ENCODE measurements at regions not wholly inside any gene's neighbourhood (a gene's known extent, or its start where the extent isn't known, plus 50 kb on each side); places are given as distances from the start of the nearest gene placed in this dataset.

GRCh38 chr14:62313212-62313611, 551.0 kb downstream of the SNAPC1 start:
- Mint-ChIP-seq H3K4me1 (no peaks in the 10 kb centered on the region), H3K4me3 (no peak overlapping the region), H3K9me3 (no peaks in the 10 kb centered on the region), H3K27ac (no peak overlapping the region), H3K27me3 (no peaks in the 10 kb centered on the region)
- no peak for ATAC-seq
- no peak for DNase-seq

GRCh38 chr14:62314221-62314620, 552.0 kb downstream of the SNAPC1 start:
- no peaks in the 10 kb centered on the region for H3K27me3 Mint-ChIP-seq
- ATAC-seq: no peak
- H3K9me3 Mint-ChIP-seq: no peaks in the 10 kb centered on the region
- no peaks in the 10 kb centered on the region for H3K4me1 Mint-ChIP-seq
- H3K27ac Mint-ChIP-seq: no peak overlapping the region
- H3K4me3 Mint-ChIP-seq: no peak overlapping the region
- DNase-seq: no peak

GRCh38 chr14:62314871-62315270, 552.7 kb downstream of the SNAPC1 start:
- H3K27ac Mint-ChIP-seq: no peak overlapping the region
- H3K4me1 Mint-ChIP-seq: no peaks in the 10 kb centered on the region
- no peaks in the 10 kb centered on the region for H3K9me3 Mint-ChIP-seq
- DNase-seq (no peak), ATAC-seq (no peak)
- H3K4me3 Mint-ChIP-seq: no peak overlapping the region
- no peaks in the 10 kb centered on the region for H3K27me3 Mint-ChIP-seq

- ATAC-seq: no peak
- H3K9me3 Mint-ChIP-seq: no peaks in the 10 kb centered on the region
- no peaks in the 10 kb centered on the region for H3K27me3 Mint-ChIP-seq
- no peak overlapping the region for H3K4me3 Mint-ChIP-seq
- no peak for DNase-seq
- H3K27ac Mint-ChIP-seq: no peak overlapping the region
- H3K4me1 Mint-ChIP-seq: no peaks in the 10 kb centered on the region
These were observed 553.4 kb downstream of the SNAPC1 start for GRCh38 chr14:62315631-62316030.

- no peaks in the 10 kb centered on the region for H3K27me3 Mint-ChIP-seq
- no peak overlapping the region for H3K4me3 Mint-ChIP-seq
- DNase-seq: no peak
These were observed 560.0 kb downstream of the SNAPC1 start for GRCh38 chr14:62322216-62322615.

GRCh38 chr14:62329427-62329826, 567.2 kb downstream of the SNAPC1 start:
- Mint-ChIP-seq H3K4me1 (no peaks in the 10 kb centered on the region), H3K27ac (no peak overlapping the region), H3K9me3 (peaks cover 2 to 11% of the 10 kb centered on the region in 2 donors), H3K27me3 (no peaks in the 10 kb centered on the region), H3K4me3 (no peak overlapping the region)
- ATAC-seq (no peak), DNase-seq (no peak)

More at GRCh38 chr14:62322216-62322615, 560.0 kb downstream of the SNAPC1 start:
- Mint-ChIP-seq H3K27ac (no peak overlapping the region), H3K9me3 (peaks cover 0 to 14% of the 10 kb centered on the region in 2 donors), H3K4me1 (no peaks in the 10 kb centered on the region)
- no peak for ATAC-seq

GRCh38 chr14:62347562-62348011, 585.4 kb downstream of the SNAPC1 start:
- H3K4me1 Mint-ChIP-seq: no peaks in the 10 kb centered on the region
- ATAC-seq (no peak), DNase-seq (no peak)
- no peaks in the 10 kb centered on the region for H3K27me3 Mint-ChIP-seq
- no peaks in the 10 kb centered on the region for H3K9me3 Mint-ChIP-seq
- no peak overlapping the region for H3K27ac Mint-ChIP-seq
- H3K4me3 Mint-ChIP-seq: no peak overlapping the region

GRCh38 chr14:62357362-62357761, 595.1 kb downstream of the SNAPC1 start:
- no peaks in the 10 kb centered on the region for H3K4me1 Mint-ChIP-seq
- DNase-seq: no peak
- no peaks in the 10 kb centered on the region for H3K27me3 Mint-ChIP-seq
- H3K4me3 Mint-ChIP-seq: no peak overlapping the region
- peaks cover 22 to 27% of the 10 kb centered on the region in 2 donors for H3K9me3 Mint-ChIP-seq
- no peak overlapping the region for H3K27ac Mint-ChIP-seq
- ATAC-seq: no peak

- H3K9me3 Mint-ChIP-seq: peaks cover 7 to 8% of the 10 kb centered on the region in 2 donors
- no peaks in the 10 kb centered on the region for H3K4me1 Mint-ChIP-seq
- H3K27ac Mint-ChIP-seq: no peak overlapping the region
- H3K4me3 Mint-ChIP-seq: no peak overlapping the region
- no peaks in the 10 kb centered on the region for H3K27me3 Mint-ChIP-seq
- ATAC-seq (no peak), DNase-seq (no peak)
These were observed 601.9 kb downstream of the SNAPC1 start for GRCh38 chr14:62364161-62364560.

GRCh38 chr14:62364800-62365280, 602.6 kb downstream of the SNAPC1 start:
- H3K27ac Mint-ChIP-seq: no peak overlapping the region
- no peaks in the 10 kb centered on the region for H3K4me1 Mint-ChIP-seq
- H3K9me3 Mint-ChIP-seq: peaks cover 7 to 8% of the 10 kb centered on the region in 2 donors
- H3K27me3 Mint-ChIP-seq: no peaks in the 10 kb centered on the region
- DNase-seq (no peak), ATAC-seq (no peak)
- no peak overlapping the region for H3K4me3 Mint-ChIP-seq

GRCh38 chr14:62369919-62370560, 607.8 kb downstream of the SNAPC1 start:
- DNase-seq: no peak
- H3K4me1 Mint-ChIP-seq: no peaks in the 10 kb centered on the region
- no peak for ATAC-seq
- peaks cover 0 to 7% of the 10 kb centered on the region in 2 donors for H3K9me3 Mint-ChIP-seq
- no peaks in the 10 kb centered on the region for H3K27me3 Mint-ChIP-seq
- no peak overlapping the region for H3K27ac Mint-ChIP-seq
- no peak overlapping the region for H3K4me3 Mint-ChIP-seq

- Mint-ChIP-seq H3K4me3 (no peak overlapping the region), H3K4me1 (no peaks in the 10 kb centered on the region), H3K27ac (no peak overlapping the region), H3K9me3 (peaks cover 4 to 8% of the 10 kb centered on the region in 2 donors), H3K27me3 (no peaks in the 10 kb centered on the region)
- DNase-seq: no peak
- ATAC-seq: no peak
These were observed 611.7 kb downstream of the SNAPC1 start for GRCh38 chr14:62373944-62374343.

- Mint-ChIP-seq H3K27ac (no peak overlapping the region), H3K27me3 (no peaks in the 10 kb centered on the region), H3K4me3 (no peak overlapping the region), H3K4me1 (no peaks in the 10 kb centered on the region), H3K9me3 (peaks cover 4 to 8% of the 10 kb centered on the region in 2 donors)
- no peak for DNase-seq
- ATAC-seq: no peak
These were observed 615.8 kb downstream of the SNAPC1 start for GRCh38 chr14:62378057-62378456.

GRCh38 chr14:62381311-62382070, 619.3 kb downstream of the SNAPC1 start:
- DNase-seq: no peak
- no peak overlapping the region for H3K4me3 Mint-ChIP-seq
- peaks cover 9 to 13% of the 10 kb centered on the region in 2 donors for H3K9me3 Mint-ChIP-seq
- no peaks in the 10 kb centered on the region for H3K27me3 Mint-ChIP-seq
- no peak for ATAC-seq
- H3K27ac Mint-ChIP-seq: no peak overlapping the region
- H3K4me1 Mint-ChIP-seq: no peaks in the 10 kb centered on the region

GRCh38 chr14:62409169-62409568, 636.1 kb downstream of the KCNH5 start:
- Mint-ChIP-seq H3K9me3 (no peaks in the 10 kb centered on the region), H3K27ac (no peak overlapping the region), H3K4me3 (no peak overlapping the region), H3K4me1 (no peaks in the 10 kb centered on the region), H3K27me3 (no peaks in the 10 kb centered on the region)
- ATAC-seq (no peak), DNase-seq (no peak)

GRCh38 chr14:62409626-62410300, 635.5 kb downstream of the KCNH5 start:
- H3K4me3 Mint-ChIP-seq: no peak overlapping the region
- H3K9me3 Mint-ChIP-seq: no peaks in the 10 kb centered on the region
- H3K27ac Mint-ChIP-seq: no peak overlapping the region
- DNase-seq (no peak), ATAC-seq (no peak)
- H3K4me1 Mint-ChIP-seq: no peaks in the 10 kb centered on the region
- no peaks in the 10 kb centered on the region for H3K27me3 Mint-ChIP-seq
